ENCODE measurements at regions not wholly inside any gene's neighbourhood (a gene's known extent, or its start where the extent isn't known, plus 50 kb on each side); places are given as distances from the start of the nearest gene placed in this dataset.

GRCh38 chr18:25650201-25650941, 298.4 kb upstream of the ZNF521 start:
- ChIA-PET RAD21 (ENCODE audit: low non-redundant PET in 1 of 2, low total read pairs in 2 of 2, uncharacterized antibody in 2 of 2, unreplicated experiment in 2 of 2) (no interaction called here), CTCF (no interaction called here), POLR2A (no interaction called here)
- Histone ChIP-seq H3K9me3 (ENCODE audit: control insufficient read depth in 1 of 2, insufficient read depth in 1 of 2, low read depth in 1 of 2, low read length in 2 of 2) (no peaks in the 10 kb centered on the region), H3K36me3 (ENCODE audit: control insufficient read depth in 1 of 2, insufficient read depth in 2 of 2, low read length in 2 of 2) (no peaks in the 10 kb centered on the region), H3K27ac (ENCODE audit: low read depth, low read length) (no peak overlapping the region), H3K4me3 (replicated peaks in 1 of 2; ENCODE audit: low read depth in 1 of 2, low read length in 2 of 2) (no peak overlapping the region), H3K9ac (ENCODE audit: low read length) (no peak overlapping the region), H3K79me2 (ENCODE audit: insufficient read depth, low read length) (no peaks in the 10 kb centered on the region), H3K9me2 (ENCODE audit: insufficient read depth) (no peaks in the 10 kb centered on the region), H2AFZ (ENCODE audit: low read depth, low read length, poor library complexity, severe bottlenecking) (no peak overlapping the region), H3K27me3 (ENCODE audit: insufficient read depth, low read length) (no peaks in the 10 kb centered on the region), H4K20me1 (ENCODE audit: insufficient read depth) (no peaks in the 10 kb centered on the region), H3K4me1 (ENCODE audit: control insufficient read depth in 1 of 2, insufficient read depth in 2 of 2, low read length in 2 of 2) (no peaks in the 10 kb centered on the region), H3K4me2 (ENCODE audit: low read length) (no peak overlapping the region)
- intact Hi-C loops (cut with micrococcal nuclease), result no loop called here
- TF ChIP-seq SIN3A (IDR thresholded peaks at IDR 0.05; ENCODE audit: low read depth) (no peak), YY1 (IDR thresholded peaks at IDR 0.05; ENCODE audit: extremely low read depth, insufficient replicate concordance, low read depth, low read length) (no peak), REST (IDR thresholded peaks at IDR 0.05; ENCODE audit: low read depth) (no peak), POLR2A (IDR thresholded peaks at IDR 0.05; ENCODE audit: borderline replicate concordance, extremely low read depth, insufficient read depth, insufficient read length) (no peak)
- DNase-seq (ENCODE audit: low read depth, low spot score) (no peak), ATAC-seq (no peak)
- BruUV-seq (replicated peaks), result no TSS peak

GRCh38 chr18:25648716-25649260, 296.8 kb upstream of the ZNF521 start:
- CTCF ChIA-PET, result no interaction called here
- DNase-seq (ENCODE audit: low read depth, low spot score), result no peak
- no peaks in the 10 kb centered on the region for H3K9me3 ChIP-seq (ENCODE audit: control insufficient read depth in 1 of 2, insufficient read depth in 1 of 2, low read depth in 1 of 2, low read length in 2 of 2)

More at GRCh38 chr18:25648716-25649260, 296.8 kb upstream of the ZNF521 start:
- no peaks in the 10 kb centered on the region for H3K9me2 ChIP-seq (ENCODE audit: insufficient read depth)
- no peak overlapping the region for H3K4me3 ChIP-seq (replicated peaks in 1 of 2; ENCODE audit: low read depth in 1 of 2, low read length in 2 of 2)
- no peaks in the 10 kb centered on the region for H3K36me3 ChIP-seq (ENCODE audit: control insufficient read depth in 1 of 2, insufficient read depth in 2 of 2, low read length in 2 of 2)
- ATAC-seq, result no peak
- ChIA-PET RAD21 (ENCODE audit: low non-redundant PET in 1 of 2, low total read pairs in 2 of 2, uncharacterized antibody in 2 of 2, unreplicated experiment in 2 of 2) (no interaction called here), POLR2A (no interaction called here)
- intact Hi-C loops (cut with micrococcal nuclease), result no loop called here
- no peak overlapping the region for H3K9ac ChIP-seq (ENCODE audit: low read length)
- no peak overlapping the region for H3K27ac ChIP-seq (ENCODE audit: low read depth, low read length)
- TF ChIP-seq EGR1 (IDR thresholded peaks at IDR 0.05; ENCODE audit: low read depth) (no peak), MAX (IDR thresholded peaks at IDR 0.05) (no peak), TCF7L2 (IDR thresholded peaks at IDR 0.05; ENCODE audit: borderline replicate concordance, extremely low read depth, insufficient read depth, insufficient read length) (no peak), SRF (IDR thresholded peaks at IDR 0.05; ENCODE audit: low read depth) (no peak)
- no peak overlapping the region for H2AFZ ChIP-seq (ENCODE audit: low read depth, low read length, poor library complexity, severe bottlenecking)
- H4K20me1 ChIP-seq (ENCODE audit: insufficient read depth), result no peaks in the 10 kb centered on the region
- no TSS peak for BruUV-seq (replicated peaks)
- no peak overlapping the region for H3K4me2 ChIP-seq (ENCODE audit: low read length)
- no peaks in the 10 kb centered on the region for H3K79me2 ChIP-seq (ENCODE audit: insufficient read depth, low read length)
- H3K27me3 ChIP-seq (ENCODE audit: insufficient read depth, low read length), result no peaks in the 10 kb centered on the region
- no peaks in the 10 kb centered on the region for H3K4me1 ChIP-seq (ENCODE audit: control insufficient read depth in 1 of 2, insufficient read depth in 2 of 2, low read length in 2 of 2)

Data from HCT116 (cell line).